Loucy (cell line): ENCODE measurements at regions not wholly inside any gene's neighbourhood (a gene's known extent, or its start where the extent isn't known, plus 50 kb on each side); places are given as distances from the start of the nearest gene placed in this dataset.
A peak's percentile ranks its signal among the peaks of the same experiment; 100 is the strongest.

Experiments
- CTCF ChIP-seq: fragments of 200-600 bp; sonication (generic); conservative IDR thresholded peaks from 2 replicates; pipeline ENCODE4 v1.5.1; 2014; ENCODE audit warnings: mild to moderate bottlenecking, antibody characterized with exemption, low read length
- EZH2phosphoT487 ChIP-seq: fragments of 200-600 bp; IDR thresholded peaks from 2 replicates; pipeline ENCODE4 v1.6.1; 2018; ENCODE audit warnings: antibody characterized with exemption, mild to moderate bottlenecking, moderate library complexity, borderline replicate concordance

GRCh38 chr14:50000380-50001150, 107.7 kb downstream of the ARF6 start:
- TF ChIP-seq CTCF (0 out of 2 replicates have a peak, but pooled peaks have one; percentile 9), EZH2phosphoT487 (no peak)
